Left colon (tissue), 2 donors: ENCODE measurements at regions not wholly inside any gene's neighbourhood (a gene's known extent, or its start where the extent isn't known, plus 50 kb on each side); places are given as distances from the start of the nearest gene placed in this dataset.

Source experiments
- ATAC-seq: fragments of 200-7000 bp; cut with Tn5 transposase; one replicate; pipeline ENCODE4 v1.9.1; 2020; ENCODE audit warnings: mild to moderate bottlenecking, moderate library complexity
- DNase-seq, 2 donors: peaks; one replicate each; pipeline ENCODE4 v3.0.0-alpha.2; 2020
- intact Hi-C, 2 donors: fragments of 100-400 bp; cut with DNase I in 1 of 2; cut with micrococcal nuclease in 1 of 2; formaldehyde crosslinking; loops; one replicate each; pipeline versions ENCODE4 v1.11.2 to v1.14.0; 2022; cut with DNase I, micrococcal nuclease
- donor health status: DM: no; HTN: no; CAD: no.
- donor health status: DM: yes; HTN: yes; CAD: no.

DNA sequence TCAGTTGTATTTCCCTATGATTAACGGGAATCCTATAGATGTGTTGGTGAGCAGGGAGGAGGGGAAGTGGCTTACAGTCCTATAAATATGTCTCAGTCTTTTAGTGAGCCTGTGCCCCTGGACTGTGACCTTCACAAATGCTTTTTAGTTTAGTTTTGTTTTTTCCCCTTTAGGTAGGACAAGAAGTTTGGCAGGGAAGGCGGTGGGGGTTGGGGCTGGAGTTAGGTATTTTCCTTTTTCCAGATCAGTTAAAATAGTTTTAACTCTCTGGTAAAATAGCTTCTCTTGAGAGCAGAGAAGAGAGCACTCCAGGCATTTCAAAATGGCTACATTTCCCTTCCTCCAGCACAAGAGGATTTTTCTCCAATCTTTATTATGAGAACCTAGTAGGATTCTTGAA, 272.1 kb downstream of the SPATA31D1 start:
- intact Hi-C loops: no loop called here
- DNase-seq (no peak), ATAC-seq (no peak)

GRCh38 chr9:82263619-82264018, 275.0 kb downstream of the SPATA31D1 start:
- DNase-seq: no peak
- intact Hi-C loops: no loop called here
- no peak for ATAC-seq

DNA sequence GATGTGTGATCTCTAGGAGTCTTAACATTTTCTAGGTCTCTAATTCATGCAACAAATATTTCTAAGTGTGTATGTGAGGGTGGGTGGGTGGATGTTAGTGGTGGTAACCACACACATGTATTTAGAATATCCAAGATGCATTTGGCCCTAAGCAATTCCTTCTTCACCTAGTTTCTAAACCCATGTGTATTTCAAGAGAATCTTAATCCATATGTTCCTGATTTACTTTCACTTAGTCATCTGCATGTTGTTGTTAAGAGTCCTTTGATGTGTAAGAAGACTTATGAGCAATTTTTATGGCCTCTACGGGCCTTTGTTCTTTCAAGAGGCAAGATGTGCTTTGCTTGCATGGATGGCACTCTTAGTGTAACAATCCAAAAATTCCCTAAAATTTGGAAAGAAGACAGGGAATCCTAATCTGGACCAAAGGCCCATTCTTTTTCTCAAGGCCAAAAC, 282.6 kb downstream of the SPATA31D1 start:
- DNase-seq (no peak), ATAC-seq (no peak)
- intact Hi-C loops: no loop called here

GRCh38 chr9:82273121-82273520, 284.5 kb downstream of the SPATA31D1 start:
- no peak for DNase-seq
- ATAC-seq: peak; percentile 45
- intact Hi-C loops: no loop called here

DNA sequence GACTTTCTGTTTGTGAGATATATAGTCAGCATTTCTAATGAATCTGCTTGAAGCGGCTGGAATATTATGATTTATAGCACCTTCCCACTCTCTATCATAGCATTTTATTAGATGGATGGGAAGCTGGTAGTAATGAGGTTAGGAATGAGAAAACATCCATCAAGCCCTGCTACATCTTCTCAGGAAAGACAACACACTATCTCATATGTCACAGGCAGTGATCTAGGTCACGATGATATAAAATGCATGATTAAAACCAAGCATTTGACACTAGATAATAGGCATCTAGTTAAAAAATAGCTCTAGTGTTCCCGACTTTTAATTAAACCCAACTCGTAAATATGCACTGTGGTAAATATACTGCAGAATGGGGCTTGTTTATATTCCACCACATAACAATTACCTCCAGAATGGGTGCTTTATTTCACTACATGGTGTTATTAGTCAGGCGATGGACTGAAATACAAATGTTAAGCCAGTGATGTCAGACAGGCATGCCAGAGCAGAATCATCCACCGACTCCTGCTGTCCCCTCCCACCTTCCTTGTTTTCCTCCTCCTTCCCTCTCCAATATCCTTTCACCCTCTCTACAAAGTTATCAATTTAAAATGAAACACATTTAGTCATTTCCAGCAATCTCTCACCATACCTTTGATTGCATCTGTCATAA, 286.8 kb downstream of the SPATA31D1 start:
- ATAC-seq (no peak), DNase-seq (no peak)
- intact Hi-C loops: no loop called here

DNA sequence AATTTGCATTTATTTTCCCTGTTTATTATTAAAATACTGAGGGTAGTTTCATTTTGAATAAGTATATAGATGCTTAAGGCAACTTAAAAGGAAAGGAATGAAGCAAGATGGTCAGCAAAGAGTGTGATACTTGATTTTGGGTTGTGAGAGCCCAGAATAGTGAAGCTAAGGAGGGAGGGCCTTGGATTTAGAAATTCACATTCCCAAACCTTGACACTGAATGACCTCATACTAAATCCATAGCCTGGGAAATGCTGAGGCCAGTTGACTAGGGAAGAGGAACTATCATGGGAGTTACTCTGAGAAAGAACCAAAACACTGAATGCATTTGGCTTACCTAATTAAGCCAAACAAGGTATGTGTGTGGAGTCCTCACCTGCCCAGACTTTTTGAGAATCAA, 292.5 kb downstream of the SPATA31D1 start:
- no peak for DNase-seq
- no peak for ATAC-seq
- intact Hi-C loops: no loop called here

GRCh38 chr9:82284758-82285157, 296.2 kb downstream of the SPATA31D1 start:
- no peak for DNase-seq
- intact Hi-C loops: no loop called here
- ATAC-seq: no peak

GRCh38 chr9:82295181-82295580, 306.6 kb downstream of the SPATA31D1 start:
- DNase-seq: no peak
- intact Hi-C loops: no loop called here
- ATAC-seq: no peak

GRCh38 chr9:82299870-82300269, 311.3 kb downstream of the SPATA31D1 start:
- ATAC-seq (no peak), DNase-seq (no peak)
- intact Hi-C loops: no loop called here

- no peak for ATAC-seq
- intact Hi-C loops: no loop called here
- no peak for DNase-seq
Measured at GRCh38 chr9:82302968-82303655, 314.5 kb downstream of the SPATA31D1 start.

DNA sequence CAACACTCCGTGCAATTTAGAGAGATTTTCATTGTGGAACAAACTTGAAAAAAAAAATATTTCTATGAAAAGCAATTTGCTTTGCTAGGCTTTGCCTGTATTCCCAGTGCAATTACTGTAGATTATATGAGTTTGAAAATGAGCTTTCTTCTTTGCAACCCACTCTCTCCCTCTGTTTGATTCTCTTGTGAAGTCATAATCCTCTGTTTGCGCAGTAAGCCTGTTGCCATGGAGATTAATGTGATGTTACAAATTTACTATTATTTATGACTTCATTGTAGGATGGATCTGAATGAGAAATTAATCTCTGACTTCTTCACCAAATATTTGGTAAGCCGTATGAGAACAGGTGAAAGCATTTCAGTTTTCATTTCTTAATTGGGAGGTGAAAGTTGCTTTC, 320.3 kb downstream of the SPATA31D1 start:
- intact Hi-C loops: no loop called here
- DNase-seq (no peak), ATAC-seq (no peak)

GRCh38 chr9:82313697-82314096, 325.1 kb downstream of the SPATA31D1 start:
- DNase-seq (no peak), ATAC-seq (no peak)
- intact Hi-C loops: no loop called here

DNA sequence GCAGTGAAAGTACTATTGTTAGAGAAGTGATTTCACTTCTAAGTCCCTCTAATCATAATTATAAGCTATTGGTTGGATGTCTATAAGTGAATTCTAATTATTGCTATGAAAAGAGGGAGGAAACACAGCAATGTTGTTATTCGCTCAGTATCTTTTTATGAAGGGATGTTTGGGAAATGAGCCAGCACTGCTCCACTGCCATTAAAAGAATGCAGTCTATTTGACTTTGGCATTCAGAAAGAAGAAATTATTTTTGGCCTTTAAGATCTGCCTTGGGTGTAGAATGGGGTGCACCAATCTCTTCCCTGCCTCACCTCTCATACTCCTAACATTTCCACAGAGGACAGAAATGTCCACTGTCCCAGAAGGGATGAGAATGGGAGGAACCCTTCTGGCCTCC, 332.0 kb downstream of the SPATA31D1 start:
- DNase-seq: no peak
- ATAC-seq: no peak
- intact Hi-C loops: no loop called here

DNA sequence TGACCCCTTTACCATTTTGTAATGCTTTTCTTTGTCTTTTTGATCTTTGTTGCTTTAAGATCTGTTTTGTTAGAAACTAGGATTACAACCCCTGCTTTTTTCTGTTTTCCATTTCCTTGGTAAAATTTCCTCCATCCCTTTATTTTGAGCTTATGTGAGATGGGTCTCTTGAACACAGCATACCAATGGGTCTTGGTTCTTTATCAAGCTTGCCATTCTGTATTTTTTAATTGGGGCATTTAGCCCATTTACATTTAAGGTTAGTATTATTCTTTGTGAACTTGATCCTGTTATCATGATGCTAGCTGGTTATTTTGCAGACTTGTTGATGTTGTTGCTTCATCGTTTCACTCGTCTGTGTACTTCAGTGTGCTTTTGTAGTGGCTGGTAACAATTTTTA, 337.3 kb downstream of the SPATA31D1 start:
- intact Hi-C loops: no loop called here
- ATAC-seq: no peak
- no peak for DNase-seq

GRCh38 chr9:82327641-82328040, 339.1 kb downstream of the SPATA31D1 start:
- intact Hi-C loops: no loop called here
- ATAC-seq: no peak

GRCh38 chr9:82331079-82331478, 342.5 kb downstream of the SPATA31D1 start:
- no peak for DNase-seq
- no peak for ATAC-seq
- intact Hi-C loops: no loop called here

More at GRCh38 chr9:82327641-82328040, 339.1 kb downstream of the SPATA31D1 start:
- no peak for DNase-seq

DNA sequence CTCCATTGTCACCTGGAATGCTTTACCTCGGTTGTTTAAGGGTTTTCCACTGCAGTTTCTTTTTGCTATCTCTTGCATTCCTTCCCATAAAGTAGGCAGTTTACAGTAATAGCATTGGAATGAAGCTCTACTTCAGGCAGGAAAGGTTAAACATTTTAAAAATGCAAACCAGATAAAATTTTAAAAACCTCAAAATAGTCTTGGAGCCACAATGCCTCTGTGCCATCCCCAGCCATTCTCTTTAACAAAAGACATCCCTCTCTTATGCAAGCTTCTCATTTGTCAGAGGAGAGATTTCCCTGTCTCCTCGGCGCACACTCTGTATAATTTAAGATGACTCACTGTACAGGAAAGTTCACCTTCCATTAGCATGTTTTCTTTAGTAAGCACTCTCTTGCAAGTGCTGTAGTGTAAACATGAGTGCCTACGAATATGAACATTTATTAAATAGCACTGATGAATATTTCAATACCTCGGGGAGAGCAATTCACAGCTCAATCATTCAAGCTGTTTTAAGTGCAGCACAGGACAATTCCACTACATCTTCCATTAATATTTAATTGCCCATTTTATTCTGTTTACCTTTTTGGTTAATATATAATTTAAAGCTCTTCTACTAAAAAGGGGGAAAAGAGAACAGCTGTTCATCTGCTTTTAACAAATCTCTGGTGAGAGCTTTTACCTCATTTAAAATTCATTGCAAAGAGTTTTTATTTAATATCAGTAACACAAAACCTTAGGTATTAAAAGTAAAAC, 343.6 kb downstream of the SPATA31D1 start:
- intact Hi-C loops: no loop called here
- ATAC-seq (no peak), DNase-seq (no peak)

- no peak for ATAC-seq
- no peak for DNase-seq
- intact Hi-C loops: no loop called here
Measured at GRCh38 chr9:82332774-82333152, 344.2 kb downstream of the SPATA31D1 start.

DNA sequence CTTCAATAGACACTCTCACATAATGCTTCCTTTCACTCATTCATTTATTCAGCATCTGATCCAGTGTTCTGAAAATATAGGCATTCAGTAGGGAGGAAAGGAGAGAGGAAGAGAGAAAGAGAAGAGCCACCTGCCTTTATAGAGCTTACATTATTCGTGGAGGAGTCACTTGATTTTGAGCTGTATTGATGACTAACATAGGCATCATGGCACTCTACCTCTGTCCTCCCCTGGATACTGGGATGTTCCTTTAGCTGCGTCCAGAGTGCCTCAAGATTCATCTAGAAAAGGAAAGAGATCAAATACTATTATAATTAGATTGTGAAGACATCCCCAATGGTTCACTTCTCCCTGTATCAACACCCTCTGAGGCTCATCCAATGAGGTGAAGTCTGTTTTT, 345.1 kb downstream of the SPATA31D1 start:
- no peak for ATAC-seq
- intact Hi-C loops: no loop called here
- no peak for DNase-seq

DNA sequence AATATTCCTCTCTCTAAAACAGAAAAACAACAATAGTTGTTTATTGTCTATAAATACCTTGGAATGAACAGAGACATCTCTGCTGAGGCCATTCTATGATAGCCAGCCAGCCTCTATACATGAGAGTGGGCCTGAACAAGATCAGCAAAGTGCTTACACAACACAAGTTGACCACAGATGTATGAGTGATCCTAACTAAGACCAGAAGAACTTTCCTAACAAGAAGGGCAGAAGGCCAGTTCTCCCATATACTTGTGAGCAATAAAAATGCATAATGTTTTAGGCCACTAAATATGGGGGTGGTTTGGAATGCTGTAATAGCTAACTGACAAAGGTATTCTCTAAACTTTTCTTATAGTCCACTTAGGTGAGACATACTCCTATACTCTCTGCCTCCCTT, 345.7 kb downstream of the SPATA31D1 start:
- DNase-seq: no peak
- intact Hi-C loops: no loop called here
- no peak for ATAC-seq
